ENCODE measurements at regions not wholly inside any gene's neighbourhood (a gene's known extent, or its start where the extent isn't known, plus 50 kb on each side); places are given as distances from the start of the nearest gene placed in this dataset.

- Histone ChIP-seq H3K4me1 (peaks cover 0 to 18% of the 10 kb centered on the region in 2 donors), H3K4me3 (no peak overlapping the region), H3K27me3 (no peaks in the 10 kb centered on the region), H3K36me3 (no peaks in the 10 kb centered on the region), H3K27ac (no peak overlapping the region), H3K9me3 (no peaks in the 10 kb centered on the region)
- TF ChIP-seq CTCF (IDR thresholded peaks at IDR 0.05) = no peak
- no peak for DNase-seq (ENCODE audit: low spot score)
These were observed 275.1 kb upstream of the PRDM1 start for GRCh38 chr6:105810922-105811482.

GRCh38 chr6:105810105-105810921 lies 275.8 kb upstream of the PRDM1 start:
- no peak overlapping the region for H3K27ac ChIP-seq
- no peak for DNase-seq (ENCODE audit: low spot score)
- no peak for TF ChIP-seq CTCF (IDR thresholded peaks at IDR 0.05)
- H3K9me3 ChIP-seq = no peaks in the 10 kb centered on the region
- no peaks in the 10 kb centered on the region for H3K27me3 ChIP-seq
- no peaks in the 10 kb centered on the region for H3K36me3 ChIP-seq
- no peak overlapping the region for H3K4me3 ChIP-seq
- H3K4me1 ChIP-seq = peaks cover 0 to 18% of the 10 kb centered on the region in 2 donors

- no peak overlapping the region for H3K27ac ChIP-seq
- no peaks in the 10 kb centered on the region for H3K36me3 ChIP-seq
- no peak for TF ChIP-seq CTCF (IDR thresholded peaks at IDR 0.05)
- H3K27me3 ChIP-seq = no peaks in the 10 kb centered on the region
- DNase-seq (ENCODE audit: low spot score) = no peak
- H3K4me1 ChIP-seq = peaks cover 0 to 18% of the 10 kb centered on the region in 2 donors
- H3K9me3 ChIP-seq = no peaks in the 10 kb centered on the region
- H3K4me3 ChIP-seq = no peak overlapping the region
These were observed 277.6 kb upstream of the PRDM1 start for GRCh38 chr6:105808571-105808970.

- no peak overlapping the region for H3K27ac ChIP-seq
- no peak for DNase-seq (ENCODE audit: low spot score)
- peaks cover 0 to 18% of the 10 kb centered on the region in 2 donors for H3K4me1 ChIP-seq
- no peak for TF ChIP-seq CTCF (IDR thresholded peaks at IDR 0.05)
- H3K4me3 ChIP-seq = no peak overlapping the region
- no peaks in the 10 kb centered on the region for H3K36me3 ChIP-seq
- H3K9me3 ChIP-seq = no peaks in the 10 kb centered on the region
- no peaks in the 10 kb centered on the region for H3K27me3 ChIP-seq
These were observed 278.2 kb upstream of the PRDM1 start for GRCh38 chr6:105807905-105808304.

- H3K4me1 ChIP-seq = peaks cover 0 to 18% of the 10 kb centered on the region in 2 donors
- H3K9me3 ChIP-seq = no peaks in the 10 kb centered on the region
- no peaks in the 10 kb centered on the region for H3K27me3 ChIP-seq
- H3K4me3 ChIP-seq = no peak overlapping the region
- no peak for TF ChIP-seq CTCF (IDR thresholded peaks at IDR 0.05)
- no peak overlapping the region for H3K27ac ChIP-seq
- H3K36me3 ChIP-seq = no peaks in the 10 kb centered on the region
- DNase-seq (ENCODE audit: low spot score) = no peak
These were observed 279.6 kb upstream of the PRDM1 start for GRCh38 chr6:105806486-105806920.
